Neuron (in vitro differentiated cells): ENCODE measurements at regions not wholly inside any gene's neighbourhood (a gene's known extent, or its start where the extent isn't known, plus 50 kb on each side); places are given as distances from the start of the nearest gene placed in this dataset.

Experiments
- H2AFZ ChIP-seq: one replicate; pipeline ENCODE4 v1.6.1; 2013; ENCODE audit warnings: low read depth, mild to moderate bottlenecking, inconsistent platforms, low read length, moderate library complexity
- H3K27me3 ChIP-seq: one replicate; pipeline ENCODE4 v1.6.1; 2013; ENCODE audit warnings: low read length; ENCODE audit not compliant: insufficient read depth
- H3K36me3 ChIP-seq: one replicate; pipeline ENCODE4 v1.6.1; 2013; ENCODE audit warnings: low read length; ENCODE audit not compliant: insufficient read depth
- H3K4me1 ChIP-seq: one replicate; pipeline ENCODE4 v1.6.1; 2013; ENCODE audit warnings: low read length; ENCODE audit not compliant: insufficient read depth
- H3K4me3 ChIP-seq: 2 replicates; pipeline ENCODE4 v1.5.1; 2013; ENCODE audit warnings: mild to moderate bottlenecking, low read length, moderate library complexity
- H3K9me3 ChIP-seq: one replicate; pipeline ENCODE4 v1.6.1; 2013; ENCODE audit warnings: low read length

DNA sequence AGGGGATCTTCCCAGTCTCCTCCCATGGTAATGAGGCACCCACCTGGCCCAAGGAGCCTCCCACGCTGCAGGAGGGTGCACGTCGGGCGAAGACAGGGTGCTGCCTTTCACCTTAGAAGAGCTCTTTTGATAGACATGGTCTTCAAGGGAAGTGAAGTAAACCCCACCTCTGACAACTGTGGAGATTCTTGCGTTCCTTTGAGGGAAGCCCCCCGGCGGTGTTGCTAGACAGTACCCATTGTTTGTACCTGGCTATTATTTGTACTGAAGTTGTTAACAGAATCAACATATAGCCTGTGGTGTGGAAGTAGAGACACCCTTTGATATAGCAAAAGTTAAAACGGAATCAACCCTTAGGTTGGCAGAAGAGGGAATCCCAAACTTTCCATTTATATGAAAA lies 648.0 kb downstream of the GALR1 start:
- Histone ChIP-seq H2AFZ (no peak overlapping the region), H3K36me3 (no peaks in the 10 kb centered on the region), H3K4me3 (no peak overlapping the region), H3K9me3 (no peaks in the 10 kb centered on the region), H3K27me3 (no peaks in the 10 kb centered on the region), H3K4me1 (peaks cover 3% of the 10 kb centered on the region)

DNA sequence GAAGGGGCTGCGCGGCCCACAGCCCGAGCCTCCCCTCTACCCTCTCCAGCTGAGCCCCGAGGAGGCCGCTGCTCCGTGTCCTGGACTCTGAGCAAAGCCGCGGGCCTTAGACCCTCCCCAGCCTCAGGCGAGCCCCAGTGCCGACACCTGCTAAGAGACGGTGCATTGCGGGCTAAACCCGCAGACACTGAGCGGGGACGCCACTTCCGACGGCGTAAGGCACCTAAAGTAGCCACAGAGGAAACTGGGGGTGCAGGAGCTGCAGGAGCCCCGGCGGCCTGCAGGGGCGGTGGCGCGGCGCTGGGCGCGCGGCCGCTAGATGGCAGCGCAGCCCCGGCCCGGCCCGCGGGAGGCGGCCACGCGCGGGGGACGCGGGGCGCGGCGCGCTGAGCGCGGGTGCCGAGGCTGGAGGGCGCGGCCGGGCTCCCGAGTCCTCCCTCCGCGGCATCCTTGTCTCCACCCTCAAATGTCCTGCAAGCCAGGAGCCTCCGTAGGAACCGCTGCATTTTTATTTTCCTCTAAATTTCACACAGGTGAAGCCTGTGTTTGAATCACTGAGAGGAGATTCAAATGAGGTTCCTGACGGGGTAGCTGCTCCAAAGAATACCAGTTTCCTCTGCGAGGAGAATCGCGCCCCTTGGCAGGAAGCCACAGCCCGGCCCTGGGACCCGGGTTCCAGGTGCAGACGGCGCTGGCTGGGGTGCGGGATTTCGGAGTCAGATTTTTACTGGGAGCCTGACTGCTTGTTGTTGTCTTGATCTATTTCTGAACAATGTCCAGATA lies 650.5 kb downstream of the GALR1 start:
- H3K9me3 ChIP-seq: no peaks in the 10 kb centered on the region
- H2AFZ ChIP-seq: no peak overlapping the region
- peaks cover 3% of the 10 kb centered on the region for H3K4me1 ChIP-seq
- no peaks in the 10 kb centered on the region for H3K36me3 ChIP-seq
- H3K27me3 ChIP-seq: no peaks in the 10 kb centered on the region
- H3K4me3 ChIP-seq: no peak overlapping the region

GRCh38 chr18:77905011-77905410 lies 655.4 kb downstream of the GALR1 start:
- Histone ChIP-seq H3K4me3 (no peak overlapping the region), H3K9me3 (no peaks in the 10 kb centered on the region), H3K36me3 (no peaks in the 10 kb centered on the region), H2AFZ (no peak overlapping the region), H3K27me3 (peaks cover 10% of the 10 kb centered on the region), H3K4me1 (peaks cover 3% of the 10 kb centered on the region)

- Histone ChIP-seq H2AFZ (no peak overlapping the region), H3K4me3 (no peak overlapping the region), H3K36me3 (no peaks in the 10 kb centered on the region), H3K9me3 (no peaks in the 10 kb centered on the region), H3K4me1 (no peaks in the 10 kb centered on the region), H3K27me3 (peaks cover 12% of the 10 kb centered on the region)
These were observed 655.9 kb downstream of the GALR1 start for GRCh38 chr18:77905449-77906055.

DNA sequence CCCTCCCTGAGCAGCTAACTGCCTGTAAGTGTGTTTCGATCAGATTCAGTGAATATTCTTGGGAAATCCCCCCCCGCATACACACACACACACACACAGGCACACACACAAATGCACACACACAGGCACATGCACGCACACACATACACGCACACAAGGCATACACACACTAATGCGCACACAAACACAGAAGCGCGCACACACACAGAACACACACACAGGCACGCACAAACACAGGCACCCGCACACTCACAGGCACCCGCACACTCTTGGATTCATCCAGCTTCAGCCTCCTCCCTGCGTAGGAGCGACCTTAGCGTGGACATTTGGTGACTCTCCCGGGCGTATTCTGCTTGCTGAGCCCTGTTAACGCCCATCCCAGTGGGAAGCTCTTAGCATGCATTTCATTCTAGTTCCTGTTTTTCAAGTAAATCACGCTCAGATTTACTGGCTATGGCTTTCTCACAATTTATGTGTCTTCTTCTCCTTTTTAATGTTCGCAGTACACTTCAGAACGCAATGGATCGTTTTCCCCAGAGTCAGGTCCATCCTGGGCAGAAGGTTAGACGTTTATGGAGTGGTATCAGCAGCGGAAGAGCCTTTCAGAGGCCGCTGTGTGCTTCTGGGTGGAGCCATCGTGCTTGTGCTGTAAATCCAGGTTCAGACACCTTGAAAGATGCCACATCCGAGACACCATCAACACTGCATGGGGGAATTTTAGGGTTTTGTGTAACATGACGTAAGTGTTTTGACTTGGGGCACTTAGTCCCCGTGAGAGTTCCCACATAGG lies 656.6 kb downstream of the GALR1 start:
- no peaks in the 10 kb centered on the region for H3K9me3 ChIP-seq
- no peaks in the 10 kb centered on the region for H3K36me3 ChIP-seq
- no peaks in the 10 kb centered on the region for H3K4me1 ChIP-seq
- peaks cover 18% of the 10 kb centered on the region for H3K27me3 ChIP-seq
- no peak overlapping the region for H2AFZ ChIP-seq
- H3K4me3 ChIP-seq: no peak overlapping the region

GRCh38 chr18:77910347-77910746 lies 660.7 kb downstream of the GALR1 start:
- no peaks in the 10 kb centered on the region for H3K9me3 ChIP-seq

DNA sequence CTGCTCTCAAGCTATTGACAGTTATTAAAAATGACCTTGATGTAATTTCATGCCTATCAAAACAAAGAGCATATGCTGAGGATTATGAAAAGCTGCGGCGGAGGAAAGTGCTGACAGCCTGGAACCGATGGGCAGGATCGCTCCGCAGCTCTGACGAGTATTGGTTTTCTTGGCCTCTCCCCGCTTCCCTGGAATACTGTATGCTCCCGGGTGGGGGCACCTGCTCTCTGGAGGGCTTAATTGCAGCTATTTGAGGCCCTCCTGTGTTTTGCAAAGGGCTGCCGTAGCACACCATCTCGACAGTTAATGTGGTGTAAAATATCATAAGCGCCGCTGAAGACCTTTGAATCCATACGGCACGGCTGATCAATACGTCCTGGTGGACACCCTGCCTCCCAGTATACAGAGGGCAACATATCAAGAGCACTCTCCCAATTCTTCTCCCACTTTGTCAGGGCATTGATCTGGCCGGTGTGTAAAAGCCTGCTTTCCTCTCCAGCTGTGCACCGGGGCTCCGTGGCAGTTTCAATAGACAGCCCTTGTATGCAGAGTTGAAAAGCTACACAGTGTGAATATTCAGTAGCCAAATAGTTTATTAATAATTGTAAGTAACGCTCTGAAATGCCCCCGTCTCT lies 662.4 kb downstream of the GALR1 start:
- H2AFZ ChIP-seq: no peak overlapping the region
- no peaks in the 10 kb centered on the region for H3K9me3 ChIP-seq
- H3K36me3 ChIP-seq: no peaks in the 10 kb centered on the region
- H3K27me3 ChIP-seq: peaks cover 26% of the 10 kb centered on the region
- H3K4me1 ChIP-seq: no peaks in the 10 kb centered on the region
- no peak overlapping the region for H3K4me3 ChIP-seq

More at GRCh38 chr18:77910347-77910746, 660.7 kb downstream of the GALR1 start:
- Histone ChIP-seq H3K4me3 (no peak overlapping the region), H2AFZ (no peak overlapping the region), H3K27me3 (peaks cover 30% of the 10 kb centered on the region), H3K36me3 (no peaks in the 10 kb centered on the region), H3K4me1 (no peaks in the 10 kb centered on the region)

- H3K27me3 ChIP-seq: peaks cover 2% of the 10 kb centered on the region
- no peak overlapping the region for H3K4me3 ChIP-seq
- H3K4me1 ChIP-seq: no peaks in the 10 kb centered on the region
- no peaks in the 10 kb centered on the region for H3K36me3 ChIP-seq
- no peak overlapping the region for H2AFZ ChIP-seq
- H3K9me3 ChIP-seq: no peaks in the 10 kb centered on the region
These were observed 669.1 kb downstream of the GALR1 start for GRCh38 chr18:77918730-77919129.

GRCh38 chr18:77919923-77920322 lies 670.3 kb downstream of the GALR1 start:
- Histone ChIP-seq H3K36me3 (no peaks in the 10 kb centered on the region), H3K27me3 (peaks cover 2% of the 10 kb centered on the region), H3K4me1 (no peaks in the 10 kb centered on the region), H2AFZ (no peak overlapping the region), H3K4me3 (no peak overlapping the region), H3K9me3 (no peaks in the 10 kb centered on the region)

DNA sequence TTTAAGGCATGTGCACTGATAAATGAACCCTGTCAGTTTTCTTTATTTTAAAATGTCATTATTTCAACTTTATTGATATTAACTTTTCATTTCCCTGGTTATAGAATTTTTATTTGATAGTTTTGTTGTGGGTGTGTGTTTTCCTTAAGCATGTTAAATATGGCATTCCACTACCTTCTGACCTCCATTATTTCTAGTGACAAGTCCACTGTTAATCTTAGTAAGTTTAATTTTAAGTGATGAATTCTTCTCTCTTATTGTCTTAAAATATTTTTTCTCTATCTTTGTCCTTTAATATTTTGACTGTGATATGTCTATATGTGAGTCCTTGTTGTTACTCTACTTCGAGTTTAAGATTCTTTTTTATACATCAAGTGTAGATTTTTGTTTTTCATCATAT lies 685.7 kb downstream of the GALR1 start:
- Histone ChIP-seq H3K4me3 (no peak overlapping the region), H2AFZ (no peak overlapping the region), H3K36me3 (no peaks in the 10 kb centered on the region), H3K4me1 (no peaks in the 10 kb centered on the region), H3K9me3 (no peaks in the 10 kb centered on the region), H3K27me3 (no peaks in the 10 kb centered on the region)

GRCh38 chr18:77940566-77940965 lies 690.9 kb downstream of the GALR1 start:
- no peaks in the 10 kb centered on the region for H3K36me3 ChIP-seq
- no peaks in the 10 kb centered on the region for H3K9me3 ChIP-seq
- H2AFZ ChIP-seq: no peak overlapping the region

GRCh38 chr18:77944533-77944932 lies 694.9 kb downstream of the GALR1 start:
- Histone ChIP-seq H3K4me3 (no peak overlapping the region), H3K9me3 (no peaks in the 10 kb centered on the region), H3K36me3 (no peaks in the 10 kb centered on the region), H3K27me3 (no peaks in the 10 kb centered on the region), H2AFZ (no peak overlapping the region), H3K4me1 (no peaks in the 10 kb centered on the region)

More at GRCh38 chr18:77940566-77940965, 690.9 kb downstream of the GALR1 start:
- no peaks in the 10 kb centered on the region for H3K27me3 ChIP-seq
- H3K4me1 ChIP-seq: no peaks in the 10 kb centered on the region
- H3K4me3 ChIP-seq: no peak overlapping the region

DNA sequence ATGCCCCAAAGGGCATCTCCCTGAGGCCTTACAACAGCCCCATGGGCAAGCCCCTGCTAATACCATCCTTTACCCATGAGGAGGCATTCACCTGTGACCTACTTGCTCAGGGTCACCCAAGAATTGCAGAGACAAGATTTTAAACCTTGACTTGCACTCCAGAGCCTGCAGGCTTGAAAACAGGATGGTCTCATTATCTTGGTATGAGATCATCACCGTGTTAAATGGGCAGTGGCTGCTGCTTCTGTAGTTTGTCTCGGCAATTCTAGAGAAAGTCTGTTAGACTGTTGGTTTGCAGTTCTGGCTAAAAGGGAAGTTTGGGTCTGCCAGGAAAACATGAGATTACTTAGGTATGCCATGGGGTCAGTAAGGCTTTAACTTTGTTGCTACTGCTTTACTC lies 698.9 kb downstream of the GALR1 start:
- no peak overlapping the region for H3K4me3 ChIP-seq
- no peaks in the 10 kb centered on the region for H3K36me3 ChIP-seq
- no peaks in the 10 kb centered on the region for H3K9me3 ChIP-seq
- H2AFZ ChIP-seq: no peak overlapping the region
- no peaks in the 10 kb centered on the region for H3K4me1 ChIP-seq
- peaks cover 2% of the 10 kb centered on the region for H3K27me3 ChIP-seq
